Panc1 (cell line): ENCODE measurements at regions not wholly inside any gene's neighbourhood (a gene's known extent, or its start where the extent isn't known, plus 50 kb on each side); places are given as distances from the start of the nearest gene placed in this dataset.

ENCODE experiments used
- POLR2AphosphoS5 ChIP-seq: IDR thresholded peaks from 2 replicates; pipeline ENCODE4 v1.6.1; 2012; ENCODE audit warnings: mild to moderate bottlenecking, low read depth, low read length, moderate library complexity
- SIN3A ChIP-seq: IDR thresholded peaks from 2 replicates; pipeline ENCODE4 v1.6.1; 2012; ENCODE audit warnings: low read depth, mild to moderate bottlenecking, low read length, moderate library complexity, borderline replicate concordance; ENCODE audit not compliant: insufficient read depth
- TCF7L2 ChIP-seq: IDR thresholded peaks from 2 replicates; pipeline ENCODE4 v1.6.1; 2011; ENCODE audit warnings: mild to moderate bottlenecking, low read depth, low read length, inconsistent platforms
- TF ChIP-seq, protein P1 (sequence below): fragments of 450-650 bp; IDR thresholded peaks from 2 replicates; pipeline ENCODE4 v1.5.1; 2017; ENCODE audit warnings: mild to moderate bottlenecking
- TF ChIP-seq, protein P2 (sequence below), 2 experiments: IDR thresholded peaks; 2 replicates each; pipeline ENCODE4 v1.6.1; 2011 to 2012; ENCODE audit warnings: low read depth in 2 of 2, control low read depth in 1 of 2, low read length in 1 of 2, mild to moderate bottlenecking in 1 of 2, moderate library complexity in 1 of 2; ENCODE audit not compliant: insufficient read depth in 1 of 2

DNA sequence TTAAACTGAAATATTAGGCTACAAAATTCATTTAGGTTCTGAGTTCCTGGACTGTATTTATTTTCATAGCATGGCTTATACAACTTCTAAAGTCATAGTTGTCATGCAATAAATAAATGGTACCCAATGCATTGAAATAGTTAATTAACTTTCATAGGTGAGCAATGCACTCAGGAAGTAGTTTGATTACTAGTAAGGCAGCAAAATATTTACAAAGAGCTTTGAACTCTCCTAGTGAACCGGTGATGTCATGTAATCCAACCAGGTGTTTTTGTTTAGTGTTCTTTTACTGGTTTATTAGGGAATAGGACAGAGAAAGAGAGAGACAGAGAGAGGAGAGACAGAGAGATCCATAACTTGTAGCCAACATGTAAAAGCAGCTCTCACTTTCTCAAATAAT, 228.6 kb upstream of the CTSO start:
- TF ChIP-seq, protein P1, sequence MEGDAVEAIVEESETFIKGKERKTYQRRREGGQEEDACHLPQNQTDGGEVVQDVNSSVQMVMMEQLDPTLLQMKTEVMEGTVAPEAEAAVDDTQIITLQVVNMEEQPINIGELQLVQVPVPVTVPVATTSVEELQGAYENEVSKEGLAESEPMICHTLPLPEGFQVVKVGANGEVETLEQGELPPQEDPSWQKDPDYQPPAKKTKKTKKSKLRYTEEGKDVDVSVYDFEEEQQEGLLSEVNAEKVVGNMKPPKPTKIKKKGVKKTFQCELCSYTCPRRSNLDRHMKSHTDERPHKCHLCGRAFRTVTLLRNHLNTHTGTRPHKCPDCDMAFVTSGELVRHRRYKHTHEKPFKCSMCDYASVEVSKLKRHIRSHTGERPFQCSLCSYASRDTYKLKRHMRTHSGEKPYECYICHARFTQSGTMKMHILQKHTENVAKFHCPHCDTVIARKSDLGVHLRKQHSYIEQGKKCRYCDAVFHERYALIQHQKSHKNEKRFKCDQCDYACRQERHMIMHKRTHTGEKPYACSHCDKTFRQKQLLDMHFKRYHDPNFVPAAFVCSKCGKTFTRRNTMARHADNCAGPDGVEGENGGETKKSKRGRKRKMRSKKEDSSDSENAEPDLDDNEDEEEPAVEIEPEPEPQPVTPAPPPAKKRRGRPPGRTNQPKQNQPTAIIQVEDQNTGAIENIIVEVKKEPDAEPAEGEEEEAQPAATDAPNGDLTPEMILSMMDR: no peak
- TF ChIP-seq, protein P2, sequence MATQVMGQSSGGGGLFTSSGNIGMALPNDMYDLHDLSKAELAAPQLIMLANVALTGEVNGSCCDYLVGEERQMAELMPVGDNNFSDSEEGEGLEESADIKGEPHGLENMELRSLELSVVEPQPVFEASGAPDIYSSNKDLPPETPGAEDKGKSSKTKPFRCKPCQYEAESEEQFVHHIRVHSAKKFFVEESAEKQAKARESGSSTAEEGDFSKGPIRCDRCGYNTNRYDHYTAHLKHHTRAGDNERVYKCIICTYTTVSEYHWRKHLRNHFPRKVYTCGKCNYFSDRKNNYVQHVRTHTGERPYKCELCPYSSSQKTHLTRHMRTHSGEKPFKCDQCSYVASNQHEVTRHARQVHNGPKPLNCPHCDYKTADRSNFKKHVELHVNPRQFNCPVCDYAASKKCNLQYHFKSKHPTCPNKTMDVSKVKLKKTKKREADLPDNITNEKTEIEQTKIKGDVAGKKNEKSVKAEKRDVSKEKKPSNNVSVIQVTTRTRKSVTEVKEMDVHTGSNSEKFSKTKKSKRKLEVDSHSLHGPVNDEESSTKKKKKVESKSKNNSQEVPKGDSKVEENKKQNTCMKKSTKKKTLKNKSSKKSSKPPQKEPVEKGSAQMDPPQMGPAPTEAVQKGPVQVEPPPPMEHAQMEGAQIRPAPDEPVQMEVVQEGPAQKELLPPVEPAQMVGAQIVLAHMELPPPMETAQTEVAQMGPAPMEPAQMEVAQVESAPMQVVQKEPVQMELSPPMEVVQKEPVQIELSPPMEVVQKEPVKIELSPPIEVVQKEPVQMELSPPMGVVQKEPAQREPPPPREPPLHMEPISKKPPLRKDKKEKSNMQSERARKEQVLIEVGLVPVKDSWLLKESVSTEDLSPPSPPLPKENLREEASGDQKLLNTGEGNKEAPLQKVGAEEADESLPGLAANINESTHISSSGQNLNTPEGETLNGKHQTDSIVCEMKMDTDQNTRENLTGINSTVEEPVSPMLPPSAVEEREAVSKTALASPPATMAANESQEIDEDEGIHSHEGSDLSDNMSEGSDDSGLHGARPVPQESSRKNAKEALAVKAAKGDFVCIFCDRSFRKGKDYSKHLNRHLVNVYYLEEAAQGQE (IDR thresholded peaks at IDR 0.05; ENCODE audit: insufficient read depth in 1 of 2, low read depth in 2 of 2, low read length in 1 of 2): no peak
- TF ChIP-seq TCF7L2: no peak
- TF ChIP-seq POLR2AphosphoS5: no peak
- no peak for TF ChIP-seq SIN3A
